HG03095 (cell line): ENCODE measurements at regions not wholly inside any gene's neighbourhood (a gene's known extent, or its start where the extent isn't known, plus 50 kb on each side); places are given as distances from the start of the nearest gene placed in this dataset.

Experiments used
- ATAC-seq: cut with Tn5 transposase; IDR thresholded peaks from one replicate; pipeline ENCODE4 v1.9.1; 2021; ENCODE audit warnings: moderate library complexity; ENCODE audit not compliant: unreplicated experiment

DNA sequence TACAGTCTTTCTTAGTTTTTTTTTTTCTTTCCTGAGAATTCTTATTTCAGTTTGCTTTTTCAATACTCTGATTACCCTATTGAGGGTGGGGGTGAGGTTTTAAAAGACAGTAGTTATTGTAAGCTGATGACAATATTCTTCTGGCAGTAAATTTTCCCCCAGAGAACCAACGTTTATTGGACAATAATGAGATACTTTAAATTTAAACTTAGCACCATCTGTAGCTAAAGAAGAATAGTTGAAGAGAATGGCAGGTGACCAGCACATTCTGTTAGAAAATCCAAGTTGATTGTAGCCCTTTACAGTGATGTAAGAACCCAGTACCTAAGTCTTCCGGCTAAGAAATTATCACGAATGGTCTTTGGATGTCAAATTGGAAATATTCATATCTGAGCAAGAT lies 364.6 kb upstream of the LYPLAL1 start:
- ATAC-seq, result no peak

DNA sequence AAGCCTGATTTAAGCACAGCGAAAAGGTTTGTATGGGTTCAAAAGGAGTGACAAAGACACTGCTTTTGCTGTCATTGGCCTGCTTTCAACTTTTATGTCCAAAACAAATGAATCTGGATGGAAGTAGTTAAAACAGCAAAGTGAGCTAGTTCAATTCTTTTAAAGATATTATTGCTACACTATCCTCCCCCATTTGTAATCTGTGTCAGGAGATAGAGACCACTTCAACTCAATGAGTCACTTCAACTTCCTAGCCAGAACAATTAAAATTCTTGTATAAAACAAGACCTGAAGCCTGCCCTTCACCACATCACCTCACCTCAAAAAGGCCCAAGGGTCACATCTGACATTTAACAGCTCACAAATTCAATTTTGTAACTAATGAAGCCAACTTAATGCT lies 364.1 kb upstream of the LYPLAL1 start:
- no peak for ATAC-seq

DNA sequence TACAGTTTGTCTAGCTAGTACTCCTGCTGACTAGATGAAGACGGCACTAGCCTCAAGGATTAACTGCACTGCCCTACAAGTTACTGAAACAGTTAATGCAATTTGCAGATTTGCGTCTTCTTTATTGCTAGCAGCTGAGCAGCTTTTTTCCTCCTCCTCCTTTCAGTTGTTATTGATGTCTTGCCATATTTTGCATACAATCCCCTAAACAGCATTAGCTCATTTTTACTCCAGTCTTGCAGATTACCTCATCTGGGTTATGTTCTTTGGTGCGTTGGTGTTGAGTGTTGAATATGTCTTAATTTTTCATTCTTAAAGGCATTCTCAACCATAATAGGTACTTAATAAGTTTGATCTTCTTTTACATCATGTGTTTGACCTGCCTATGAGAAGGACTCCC lies 363.4 kb upstream of the LYPLAL1 start:
- ATAC-seq, result no peak

DNA sequence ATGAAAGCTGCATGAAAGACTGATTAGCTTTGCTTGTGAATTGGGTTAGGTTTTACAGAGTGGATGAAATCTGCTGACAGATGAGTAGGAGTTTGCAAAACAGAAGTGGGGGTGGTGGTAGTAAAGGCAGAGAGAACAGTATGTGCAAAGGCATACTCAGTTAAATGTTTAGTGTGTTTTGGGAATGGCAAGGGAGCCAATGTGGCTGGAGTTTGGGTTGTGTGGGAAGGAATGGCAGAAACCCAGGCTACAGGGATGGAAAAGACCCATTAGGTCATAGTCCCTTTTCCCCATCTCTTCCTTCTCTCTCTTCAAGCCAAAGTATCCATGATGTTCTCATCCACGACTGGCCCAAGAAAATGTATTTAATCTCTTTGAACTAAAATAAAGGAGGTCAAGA lies 362.2 kb upstream of the LYPLAL1 start:
- no peak for ATAC-seq

DNA sequence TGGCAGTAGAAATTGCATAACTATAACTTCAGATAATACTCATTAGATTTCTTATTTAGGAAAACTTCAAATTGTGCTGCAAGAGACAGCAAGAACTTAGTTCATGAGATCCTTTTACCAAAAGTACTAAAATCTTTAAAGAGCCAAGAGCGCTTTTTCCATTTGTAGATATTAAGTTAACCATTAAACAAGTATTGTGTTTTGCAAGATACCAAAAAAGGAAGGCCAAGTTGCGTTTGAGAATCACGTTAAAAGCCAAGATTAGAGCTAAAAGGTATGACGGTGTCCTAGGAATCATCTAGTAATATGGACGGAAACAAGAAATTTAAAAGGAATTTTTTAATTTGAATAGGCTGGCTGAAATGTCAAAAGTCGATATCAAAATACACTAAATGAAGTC lies 361.3 kb upstream of the LYPLAL1 start:
- no peak for ATAC-seq

DNA sequence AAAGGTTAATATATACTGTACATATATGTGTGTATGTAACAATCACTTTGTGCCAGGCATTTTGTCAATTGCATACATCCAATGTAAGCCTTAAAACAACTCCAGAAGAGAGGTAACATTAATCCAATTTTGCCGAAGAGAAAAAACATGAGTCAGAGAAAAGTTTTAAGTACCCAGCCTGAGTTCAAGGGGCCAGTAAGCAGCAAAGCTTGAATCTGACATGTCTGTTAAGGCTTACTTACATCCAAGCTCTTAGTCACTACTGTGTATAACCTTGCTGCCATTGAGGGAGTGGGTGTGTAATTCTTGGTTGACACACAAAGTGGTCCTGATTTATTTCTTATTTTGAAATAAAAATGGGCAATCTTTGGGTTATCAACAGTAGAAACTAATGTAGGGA lies 360.4 kb upstream of the LYPLAL1 start:
- ATAC-seq, result no peak

DNA sequence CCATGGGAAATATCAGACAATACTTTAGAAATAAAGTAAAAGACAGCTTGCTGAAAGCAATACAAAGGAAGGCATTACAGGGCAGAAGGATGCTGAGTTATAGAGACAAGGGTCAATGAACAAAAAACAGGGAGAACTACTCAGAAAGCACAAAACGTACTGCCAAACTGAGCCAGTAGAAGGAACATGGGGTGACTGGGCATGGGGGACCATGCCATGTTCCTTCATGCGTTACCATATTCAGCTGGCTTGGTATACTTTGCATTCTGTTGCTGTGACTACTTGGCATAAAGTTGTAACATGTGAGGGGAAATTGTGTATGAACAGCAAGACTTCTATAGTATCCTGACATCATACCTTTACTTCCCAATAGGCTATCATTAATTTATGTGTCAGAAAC lies 358.6 kb upstream of the LYPLAL1 start:
- ATAC-seq, result no peak

DNA sequence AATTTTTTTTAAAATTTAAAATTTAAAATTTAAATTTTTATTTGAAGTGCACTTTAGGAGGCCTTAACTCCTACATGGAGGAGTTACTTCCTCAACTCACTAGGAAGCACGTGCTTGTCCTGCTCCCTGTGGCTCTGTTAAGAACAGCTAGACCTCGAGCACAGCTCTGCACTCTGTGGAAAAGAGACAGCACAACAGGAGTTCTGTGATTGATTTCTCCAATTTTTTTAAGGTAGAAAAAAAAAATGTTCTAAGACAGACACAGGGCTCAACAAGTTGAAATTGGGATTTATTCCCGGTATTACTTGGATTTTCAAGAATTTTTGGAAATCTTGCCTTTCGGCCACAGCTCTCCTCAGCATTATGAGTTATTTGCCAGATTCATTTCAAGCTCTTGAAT lies 356.6 kb upstream of the LYPLAL1 start:
- ATAC-seq, result no peak

DNA sequence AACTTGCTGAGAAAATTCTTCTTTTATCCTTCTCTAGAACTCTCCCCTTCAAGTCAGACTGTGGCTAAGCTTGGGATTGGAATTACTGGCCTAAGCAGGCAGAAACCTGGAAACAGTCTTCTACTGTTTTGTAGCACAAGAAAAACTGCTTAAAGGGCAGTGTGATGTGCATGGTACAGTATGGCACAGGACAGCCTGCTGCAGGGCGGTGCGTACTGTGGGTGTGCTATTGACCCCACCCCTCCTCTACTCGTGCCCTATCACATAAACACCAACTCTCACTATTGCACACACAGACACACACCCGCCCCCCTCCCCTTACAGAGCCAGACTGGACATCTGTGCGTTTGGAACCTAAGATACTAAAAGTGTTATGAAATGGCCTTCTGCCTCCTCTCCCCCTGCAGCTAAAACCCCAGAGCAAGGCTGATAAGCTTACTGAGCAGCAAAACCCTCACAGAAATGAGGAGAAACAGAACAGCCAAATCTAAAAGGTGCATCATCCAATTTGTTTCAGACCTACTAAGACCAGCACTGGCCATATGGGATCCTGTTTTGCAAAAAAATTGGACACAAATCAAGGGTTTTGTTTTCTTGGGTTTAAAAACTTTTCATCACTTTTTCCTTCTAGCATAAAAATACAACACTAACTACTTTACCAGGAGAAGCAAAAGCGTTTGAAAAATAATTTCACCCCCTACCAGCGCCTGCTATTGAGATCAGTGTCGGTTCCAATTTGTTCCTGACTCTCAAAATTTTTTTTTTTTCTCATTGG lies 355.8 kb upstream of the LYPLAL1 start:
- no peak for ATAC-seq

DNA sequence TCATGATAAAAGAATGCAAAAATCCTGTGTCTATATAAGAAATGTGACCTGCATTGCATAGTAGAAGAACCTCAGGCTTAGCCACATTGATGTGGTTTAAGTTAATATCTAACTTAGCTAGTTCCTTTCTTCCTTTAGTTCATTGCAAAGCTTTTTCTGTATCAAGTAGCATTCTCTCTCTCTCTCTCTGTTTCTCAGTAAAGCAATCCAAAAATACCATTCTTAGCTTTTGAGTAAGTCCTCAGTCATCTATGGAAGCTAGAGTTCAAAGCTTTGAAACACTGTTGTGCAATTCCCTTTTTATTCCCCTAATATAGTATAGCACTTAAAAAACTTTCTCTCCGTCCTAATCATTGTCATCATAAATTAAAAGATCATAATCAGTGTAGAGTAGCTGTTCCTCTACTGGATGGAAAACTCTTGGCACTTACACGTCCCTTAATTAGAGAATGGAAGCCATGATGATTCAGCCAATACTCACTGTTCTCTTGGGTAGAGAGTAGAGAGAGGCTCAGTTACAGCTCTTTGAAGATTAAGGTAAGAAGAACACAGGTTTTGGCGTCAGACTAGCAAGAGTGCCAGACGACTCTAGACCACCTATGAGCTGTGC lies 350.3 kb upstream of the LYPLAL1 start:
- no peak for ATAC-seq

DNA sequence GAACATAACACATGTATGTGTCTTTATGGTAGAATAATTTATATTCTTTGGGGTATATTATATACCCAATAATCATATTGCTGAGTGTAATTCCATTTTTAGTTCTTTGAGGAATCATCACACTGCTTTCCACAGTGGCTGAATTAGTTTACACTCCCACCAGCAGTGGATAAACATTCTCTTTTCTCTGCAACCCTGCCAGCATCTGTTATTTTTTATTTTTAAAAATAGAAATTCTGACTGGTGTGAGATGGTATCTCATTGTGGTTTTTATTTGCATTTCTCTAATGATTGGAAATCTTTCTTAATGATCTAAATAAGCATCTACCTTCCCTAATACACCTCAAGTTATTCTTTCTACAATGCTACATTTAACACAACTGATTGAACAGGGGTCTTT lies 346.2 kb upstream of the LYPLAL1 start:
- ATAC-seq, result no peak

DNA sequence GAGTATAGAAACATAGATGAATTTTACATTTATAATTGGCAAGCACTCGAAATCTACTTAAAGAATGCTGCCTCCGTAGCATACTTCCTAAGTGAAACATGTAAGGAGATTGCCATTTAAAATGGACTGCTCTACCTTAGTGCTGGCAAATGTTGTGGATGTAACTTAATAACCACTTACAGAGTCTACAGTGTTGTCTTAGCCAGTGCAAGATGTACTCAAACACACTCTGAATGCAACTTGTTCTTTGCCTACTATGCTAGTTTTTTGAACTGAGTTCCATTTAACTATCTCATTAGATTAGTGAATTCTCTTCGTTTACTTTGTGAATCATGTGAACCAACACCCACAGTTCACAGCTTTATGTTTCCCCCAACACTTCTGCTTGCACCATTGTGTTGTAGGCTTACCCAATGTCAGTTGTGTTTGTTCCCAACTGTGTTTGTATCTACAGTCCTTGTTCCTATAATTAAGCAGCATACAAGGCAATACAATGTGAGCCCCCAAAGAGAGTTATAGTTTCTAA lies 345.5 kb upstream of the LYPLAL1 start:
- ATAC-seq, result no peak

DNA sequence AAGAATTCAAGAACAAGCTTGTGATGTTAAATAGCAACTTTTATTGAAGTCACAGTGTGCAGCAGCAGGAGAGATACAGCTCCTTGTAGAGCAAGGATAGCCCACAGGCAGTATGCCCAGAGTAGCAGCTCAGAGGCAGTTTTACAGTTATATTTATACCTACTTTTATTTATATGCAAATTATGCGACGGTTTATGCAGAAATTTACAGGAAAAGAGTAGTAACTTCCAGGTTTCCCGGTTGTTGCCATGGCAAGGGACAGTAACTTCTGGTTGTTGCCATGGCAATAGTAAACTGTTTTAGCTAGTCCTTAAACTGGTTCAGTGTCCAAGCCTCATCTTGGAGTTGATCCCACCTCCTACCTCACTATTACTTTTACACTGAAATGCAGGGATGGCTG lies 344.6 kb upstream of the LYPLAL1 start:
- no peak for ATAC-seq

DNA sequence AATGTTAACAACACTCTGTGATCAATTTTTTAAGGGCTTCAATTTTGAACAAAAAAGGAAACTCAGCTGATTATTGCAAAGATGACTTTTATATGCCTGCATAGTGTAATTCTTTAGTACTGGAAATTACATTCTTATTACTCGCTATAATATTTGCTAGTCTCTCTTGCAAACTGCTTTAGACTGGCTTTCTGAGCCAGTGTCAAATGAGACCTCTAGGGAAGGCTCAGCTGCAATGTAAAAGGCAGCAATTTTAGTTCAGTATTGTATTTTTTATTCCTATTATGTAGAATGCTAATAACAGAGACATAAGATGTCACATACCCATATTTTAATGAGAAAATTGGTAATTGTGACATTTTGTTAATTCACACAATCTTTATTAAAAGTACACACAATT lies 338.1 kb upstream of the LYPLAL1 start:
- ATAC-seq, result no peak

DNA sequence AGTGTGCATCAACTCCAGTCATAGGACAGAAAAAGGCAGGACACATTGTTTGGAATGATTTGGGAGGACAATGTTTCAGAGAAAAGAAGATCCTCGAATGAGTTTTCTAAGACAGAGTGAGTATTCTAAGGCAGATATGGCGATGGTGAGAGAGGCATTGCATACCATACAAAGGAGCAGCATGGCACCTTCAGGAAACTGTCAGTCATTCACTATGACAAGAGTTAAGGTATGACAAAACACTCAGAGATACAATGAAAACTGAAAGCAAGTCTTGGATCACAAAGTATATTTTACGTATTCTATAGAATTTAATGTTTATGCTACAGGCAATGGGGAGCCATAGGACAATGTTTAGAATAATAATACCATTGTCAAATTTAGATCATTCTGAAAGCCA lies 337.4 kb upstream of the LYPLAL1 start:
- ATAC-seq, result no peak

DNA sequence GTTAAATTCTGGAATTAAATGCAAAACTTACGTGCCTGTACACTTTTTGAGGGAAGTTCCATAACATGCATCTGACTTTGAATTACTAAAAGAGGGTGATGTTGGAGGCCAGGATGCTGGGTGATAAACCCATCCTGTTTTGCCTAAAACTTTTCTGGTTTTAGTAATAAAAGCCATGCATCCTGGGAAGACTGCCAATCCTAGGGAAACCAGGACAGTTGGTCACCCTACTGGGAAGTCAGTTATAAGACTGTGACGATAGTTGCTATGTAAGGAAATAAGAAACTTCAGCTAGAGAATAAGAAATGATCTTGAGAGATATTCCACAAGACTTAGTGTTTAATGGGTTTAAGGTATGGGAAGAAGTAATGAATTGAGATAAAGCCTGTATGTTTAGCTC lies 336.6 kb upstream of the LYPLAL1 start:
- ATAC-seq, result no peak

DNA sequence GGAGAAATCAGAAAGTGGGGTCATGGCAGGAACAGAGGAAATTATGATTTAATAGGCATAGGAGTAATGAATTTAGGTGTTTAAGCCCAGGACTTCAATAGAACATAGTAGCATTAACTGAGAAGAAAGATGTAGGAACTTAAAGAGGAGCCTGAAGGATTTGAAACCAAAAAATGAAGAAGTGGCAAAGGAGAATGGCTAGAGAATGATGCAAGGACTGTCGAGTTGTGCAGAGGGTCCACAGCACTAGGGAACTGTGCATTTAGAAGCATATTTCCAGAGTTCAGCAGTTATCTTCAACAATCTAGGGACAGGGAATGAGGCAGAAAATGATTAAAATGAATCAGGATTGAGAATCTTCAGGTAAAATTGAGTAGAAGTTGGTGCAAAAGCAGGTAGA lies 328.1 kb upstream of the LYPLAL1 start:
- ATAC-seq, result no peak

DNA sequence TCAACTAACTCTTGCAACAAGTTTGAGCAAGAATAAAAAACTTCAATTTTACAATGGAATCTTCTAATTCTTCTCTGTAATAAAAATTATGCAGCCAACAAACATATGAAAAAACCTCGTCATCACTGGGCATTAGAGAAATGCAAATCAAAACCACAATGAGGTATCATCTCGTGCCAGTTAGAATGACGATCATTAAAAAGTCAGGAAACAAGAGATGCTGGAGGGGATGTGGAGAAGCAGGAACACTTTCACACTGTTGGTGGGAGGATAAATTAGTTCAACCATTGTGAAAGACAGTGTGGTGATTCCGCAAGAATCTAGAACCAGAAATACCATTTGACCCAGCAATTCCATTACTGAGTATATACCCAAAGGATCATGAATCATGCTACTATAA lies 327.5 kb upstream of the LYPLAL1 start:
- no peak for ATAC-seq

DNA sequence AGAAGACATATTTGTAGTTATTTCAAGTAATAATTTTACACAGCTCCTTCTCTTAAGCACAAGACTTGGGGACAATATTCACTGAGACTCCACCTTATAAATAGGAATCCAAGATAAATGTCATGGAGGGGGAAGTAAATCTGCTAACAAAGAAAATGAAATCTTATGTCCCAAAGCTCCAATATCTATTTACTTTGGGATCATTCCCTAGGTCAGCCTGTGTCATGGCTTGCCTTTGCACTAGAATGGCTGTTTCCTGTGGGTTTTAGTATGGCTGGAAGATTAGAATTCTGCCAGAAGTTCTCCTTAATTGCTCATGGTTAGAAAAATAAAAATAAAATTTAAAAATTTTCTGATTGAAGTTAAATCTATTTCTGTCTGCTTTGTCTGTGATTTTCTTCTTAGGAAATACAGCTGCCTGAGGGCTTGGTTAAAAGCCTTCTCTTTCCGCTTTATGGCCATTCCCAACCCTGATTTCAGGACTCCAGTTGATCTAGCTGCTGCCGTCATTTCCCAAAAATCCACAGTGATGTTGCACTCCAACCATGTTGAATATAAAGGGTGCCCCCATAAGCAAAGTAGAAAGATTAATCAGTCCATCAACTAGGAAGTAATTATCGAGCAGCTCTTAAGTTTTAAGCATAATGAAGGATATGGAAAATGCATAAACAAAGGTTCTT lies 326.4 kb upstream of the LYPLAL1 start:
- no peak for ATAC-seq

DNA sequence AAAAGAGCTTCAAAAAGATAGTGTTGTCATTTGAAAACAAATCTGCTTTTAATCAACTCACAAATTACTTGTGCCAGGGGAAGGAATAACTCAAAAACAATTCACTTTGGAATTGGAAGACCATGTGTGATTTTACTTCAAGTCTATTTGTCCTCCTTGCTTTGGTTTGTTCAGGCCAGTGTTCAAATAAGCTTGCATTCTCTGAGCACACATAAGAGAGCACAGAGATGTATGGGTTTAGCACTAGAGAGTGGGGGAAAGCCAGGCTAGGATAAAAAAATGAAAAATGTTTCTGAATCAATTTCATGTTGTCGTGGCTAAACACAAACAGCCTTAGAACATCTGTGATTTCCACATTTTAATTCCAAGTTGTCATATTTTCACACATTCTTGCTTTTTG lies 325.7 kb upstream of the LYPLAL1 start:
- ATAC-seq, result no peak

DNA sequence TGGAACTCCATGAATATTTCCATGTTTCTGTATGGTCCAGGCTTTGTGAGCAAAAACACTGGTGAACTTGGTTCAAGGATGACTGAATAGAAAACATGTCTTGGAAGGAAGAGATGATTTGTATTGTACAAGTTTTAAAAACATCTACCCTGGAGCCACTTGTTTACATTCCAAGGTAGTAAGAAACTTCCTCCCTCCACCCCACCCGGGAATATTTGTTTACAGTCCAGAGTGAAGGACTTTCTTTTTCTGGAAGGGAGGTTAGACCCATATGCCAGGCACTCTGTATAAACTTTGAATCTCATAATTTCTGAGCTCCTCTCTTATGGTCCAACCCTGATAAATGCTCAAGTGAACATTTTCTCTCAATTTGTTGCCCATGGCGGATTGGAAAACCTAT lies 323.3 kb upstream of the LYPLAL1 start:
- ATAC-seq, result no peak

DNA sequence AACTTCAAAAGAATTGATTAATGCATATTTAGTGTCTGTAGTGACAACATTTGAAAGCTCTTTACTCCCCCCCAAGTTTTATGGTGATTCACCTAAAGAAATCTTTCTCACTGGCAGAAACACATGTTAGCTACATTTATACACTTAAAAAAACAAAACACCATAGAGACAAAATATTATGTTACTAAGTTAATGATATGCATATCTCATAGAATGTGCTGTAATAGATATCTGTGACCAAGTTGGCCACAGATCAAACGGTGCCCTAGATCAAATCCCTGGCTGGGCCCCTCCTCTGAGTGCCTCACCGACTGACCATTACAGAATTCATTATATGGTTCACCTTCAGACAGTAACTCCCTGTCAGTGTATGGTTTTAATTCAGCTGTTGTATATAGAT lies 322.1 kb upstream of the LYPLAL1 start:
- ATAC-seq, result no peak
